Brain microvascular endothelial cell (primary cell): ENCODE measurements at regions not wholly inside any gene's neighbourhood (a gene's known extent, or its start where the extent isn't known, plus 50 kb on each side); places are given as distances from the start of the nearest gene placed in this dataset.

Experiments
- DNase-seq: peaks from one replicate; pipeline ENCODE4 v3.0.0-alpha.2; 2020
- H3K27ac ChIP-seq: fragments of 250-450 bp; sonication (Bioruptor Pico); 2 replicates; pipeline ENCODE4 v1.5.1; 2020; ENCODE audit warnings: mild to moderate bottlenecking, moderate library complexity
- H3K27me3 ChIP-seq: fragments of 250-450 bp; sonication (Bioruptor Pico); replicated peaks from 2 replicates; pipeline ENCODE4 v1.5.1; 2020; ENCODE audit warnings: mild to moderate bottlenecking
- H3K36me3 ChIP-seq: fragments of 250-450 bp; sonication (Bioruptor Pico); replicated peaks from 2 replicates; pipeline ENCODE4 v1.5.1; 2020; ENCODE audit warnings: mild to moderate bottlenecking
- H3K4me3 ChIP-seq: 2 replicates; pipeline ENCODE4 v1.5.1; 2011; ENCODE audit warnings: low read depth, mild to moderate bottlenecking, control low read depth, low read length, moderate library complexity
- in situ Hi-C: cut with HindIII; loops from 2 replicates; pipeline ENCODE4 v1.10.0; 2017; ENCODE audit warnings: low sequenced_read_pairs, low pct_ligation_motif_present
- TF ChIP-seq, protein P1 (sequence below): IDR thresholded peaks from 2 replicates; pipeline ENCODE4 v1.5.1; 2011; ENCODE audit warnings: low read depth, mild to moderate bottlenecking, moderate library complexity, low read length, control low read depth, inconsistent platforms; ENCODE audit errors: missing control alignments

DNA sequence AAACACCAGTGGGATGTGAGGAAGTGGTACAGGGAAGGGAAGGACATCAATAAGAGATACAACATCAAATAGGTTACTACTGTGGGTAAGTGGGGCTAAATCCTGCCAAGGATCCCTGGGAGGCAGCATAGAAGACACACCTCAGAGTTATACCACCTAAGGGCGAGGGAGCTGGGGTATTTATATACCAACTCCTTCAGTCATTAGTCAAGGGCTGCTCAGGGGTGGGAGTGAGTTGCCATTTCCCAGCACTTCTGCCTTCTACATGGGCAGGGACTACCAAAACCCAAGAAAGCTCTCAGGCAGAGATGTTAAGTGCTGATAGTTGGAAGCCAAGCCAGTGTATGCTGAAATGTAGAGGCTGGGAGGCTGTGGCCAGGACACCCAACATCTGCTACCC lies 57.5 kb upstream of the MARCHF10 start:
- TF ChIP-seq, protein P1, sequence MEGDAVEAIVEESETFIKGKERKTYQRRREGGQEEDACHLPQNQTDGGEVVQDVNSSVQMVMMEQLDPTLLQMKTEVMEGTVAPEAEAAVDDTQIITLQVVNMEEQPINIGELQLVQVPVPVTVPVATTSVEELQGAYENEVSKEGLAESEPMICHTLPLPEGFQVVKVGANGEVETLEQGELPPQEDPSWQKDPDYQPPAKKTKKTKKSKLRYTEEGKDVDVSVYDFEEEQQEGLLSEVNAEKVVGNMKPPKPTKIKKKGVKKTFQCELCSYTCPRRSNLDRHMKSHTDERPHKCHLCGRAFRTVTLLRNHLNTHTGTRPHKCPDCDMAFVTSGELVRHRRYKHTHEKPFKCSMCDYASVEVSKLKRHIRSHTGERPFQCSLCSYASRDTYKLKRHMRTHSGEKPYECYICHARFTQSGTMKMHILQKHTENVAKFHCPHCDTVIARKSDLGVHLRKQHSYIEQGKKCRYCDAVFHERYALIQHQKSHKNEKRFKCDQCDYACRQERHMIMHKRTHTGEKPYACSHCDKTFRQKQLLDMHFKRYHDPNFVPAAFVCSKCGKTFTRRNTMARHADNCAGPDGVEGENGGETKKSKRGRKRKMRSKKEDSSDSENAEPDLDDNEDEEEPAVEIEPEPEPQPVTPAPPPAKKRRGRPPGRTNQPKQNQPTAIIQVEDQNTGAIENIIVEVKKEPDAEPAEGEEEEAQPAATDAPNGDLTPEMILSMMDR: no peak
- no peak for DNase-seq
- Histone ChIP-seq H3K27ac (no peak overlapping the region), H3K27me3 (no peaks in the 10 kb centered on the region), H3K4me3 (no peak overlapping the region), H3K36me3 (no peaks in the 10 kb centered on the region)
- in situ Hi-C loops: no loop called here

DNA sequence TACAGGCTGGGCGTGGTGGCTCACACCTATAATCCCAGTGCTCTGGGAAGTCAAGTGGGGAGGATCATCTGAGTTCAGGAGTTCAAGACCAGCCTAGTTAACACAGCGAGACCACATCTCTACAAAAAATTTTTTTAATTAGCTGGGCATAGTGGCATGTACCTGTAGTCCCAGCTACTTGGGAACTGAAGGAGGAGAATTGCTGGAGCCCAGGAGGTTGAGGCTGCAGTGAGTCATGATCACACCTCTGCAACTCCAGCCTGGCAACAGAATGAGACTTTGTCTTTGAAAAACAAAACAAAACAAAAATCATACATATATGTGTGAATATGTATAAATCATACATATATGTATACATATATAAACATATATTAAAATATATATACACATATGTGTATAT lies 54.1 kb upstream of the MARCHF10 start:
- no peak overlapping the region for H3K4me3 ChIP-seq
- no peak for DNase-seq
- H3K27ac ChIP-seq: no peak overlapping the region
- TF ChIP-seq, protein P1: no peak
- H3K36me3 ChIP-seq: no peaks in the 10 kb centered on the region
- in situ Hi-C loops: no loop called here
- no peaks in the 10 kb centered on the region for H3K27me3 ChIP-seq

DNA sequence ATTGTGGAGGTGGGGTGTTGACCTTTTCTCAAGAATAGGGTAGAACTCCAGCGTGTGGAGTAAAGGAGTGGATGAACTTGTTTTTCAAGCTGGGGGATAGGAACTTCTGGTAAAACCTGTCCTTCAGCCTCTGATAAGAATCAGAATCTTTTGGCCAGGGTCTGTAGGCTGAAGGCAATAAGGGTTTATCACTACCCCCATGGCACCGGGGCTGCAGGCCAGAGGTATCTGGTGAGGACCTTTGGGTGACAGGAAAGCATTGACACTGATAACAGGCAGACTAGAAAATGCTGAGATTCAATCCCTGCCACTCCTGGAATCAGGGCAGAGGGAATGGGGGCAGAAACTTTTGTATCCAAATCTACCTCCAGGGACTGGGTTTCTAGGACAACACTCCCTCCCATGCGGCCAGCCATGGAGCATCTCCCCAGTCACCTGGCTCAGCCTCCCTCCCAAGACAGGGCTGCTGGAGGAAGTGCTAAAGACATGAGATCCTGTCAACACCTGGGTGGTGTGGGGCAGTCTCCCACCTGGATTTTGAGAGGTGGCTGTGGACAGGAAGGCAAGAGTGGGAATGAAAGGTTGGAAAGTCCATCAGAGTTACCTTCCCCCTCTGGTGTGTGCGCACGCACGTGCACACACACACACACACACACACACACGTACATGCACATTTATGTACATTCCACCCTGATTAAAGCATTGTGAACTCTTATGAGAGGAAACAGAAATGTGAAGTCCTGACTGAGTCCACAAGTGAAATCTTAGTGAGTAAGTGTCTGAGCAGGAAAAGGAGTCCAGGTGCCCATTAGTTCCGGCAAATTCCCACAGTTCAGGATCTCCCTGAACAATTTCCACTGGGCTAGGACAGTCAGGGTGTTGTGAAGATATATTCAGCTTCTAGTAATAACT lies 53.1 kb upstream of the MARCHF10 start:
- Histone ChIP-seq H3K27me3 (no peaks in the 10 kb centered on the region), H3K27ac (no peak overlapping the region), H3K4me3 (no peak overlapping the region), H3K36me3 (no peaks in the 10 kb centered on the region)
- TF ChIP-seq, protein P1: no peak
- in situ Hi-C loops: no loop called here
- no peak for DNase-seq

DNA sequence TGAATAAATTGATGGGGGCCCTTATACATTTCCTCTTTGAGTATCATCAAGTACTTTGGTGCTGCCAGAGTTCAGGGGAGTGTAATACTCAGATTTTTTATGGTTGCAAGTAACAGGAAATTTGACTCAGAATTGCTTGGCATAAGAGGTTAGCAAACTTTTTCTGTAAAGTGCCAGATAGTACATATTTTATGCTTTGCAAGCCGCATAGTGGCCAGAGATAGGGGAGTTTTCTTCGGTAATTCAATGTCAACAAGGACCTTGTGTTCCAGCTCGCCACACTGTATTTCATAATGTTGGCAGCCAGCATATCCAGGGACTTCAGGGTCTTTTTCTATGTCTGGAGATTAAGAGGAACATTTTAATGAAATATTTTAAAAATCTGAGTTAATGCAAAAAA lies 51.0 kb upstream of the MARCHF10 start:
- no peaks in the 10 kb centered on the region for H3K27me3 ChIP-seq
- DNase-seq: no peak
- H3K36me3 ChIP-seq: no peaks in the 10 kb centered on the region
- in situ Hi-C loops: no loop called here
- no peak overlapping the region for H3K27ac ChIP-seq
- H3K4me3 ChIP-seq: no peak overlapping the region
- TF ChIP-seq, protein P1: no peak
